ENCODE measurements at regions not wholly inside any gene's neighbourhood (a gene's known extent, or its start where the extent isn't known, plus 50 kb on each side); places are given as distances from the start of the nearest gene placed in this dataset.
"Not testable (repeated sequence)": the region's sequence is repeated elsewhere in the genome, so short reads cannot be mapped to it uniquely, and the experiment has no call there.

DNA sequence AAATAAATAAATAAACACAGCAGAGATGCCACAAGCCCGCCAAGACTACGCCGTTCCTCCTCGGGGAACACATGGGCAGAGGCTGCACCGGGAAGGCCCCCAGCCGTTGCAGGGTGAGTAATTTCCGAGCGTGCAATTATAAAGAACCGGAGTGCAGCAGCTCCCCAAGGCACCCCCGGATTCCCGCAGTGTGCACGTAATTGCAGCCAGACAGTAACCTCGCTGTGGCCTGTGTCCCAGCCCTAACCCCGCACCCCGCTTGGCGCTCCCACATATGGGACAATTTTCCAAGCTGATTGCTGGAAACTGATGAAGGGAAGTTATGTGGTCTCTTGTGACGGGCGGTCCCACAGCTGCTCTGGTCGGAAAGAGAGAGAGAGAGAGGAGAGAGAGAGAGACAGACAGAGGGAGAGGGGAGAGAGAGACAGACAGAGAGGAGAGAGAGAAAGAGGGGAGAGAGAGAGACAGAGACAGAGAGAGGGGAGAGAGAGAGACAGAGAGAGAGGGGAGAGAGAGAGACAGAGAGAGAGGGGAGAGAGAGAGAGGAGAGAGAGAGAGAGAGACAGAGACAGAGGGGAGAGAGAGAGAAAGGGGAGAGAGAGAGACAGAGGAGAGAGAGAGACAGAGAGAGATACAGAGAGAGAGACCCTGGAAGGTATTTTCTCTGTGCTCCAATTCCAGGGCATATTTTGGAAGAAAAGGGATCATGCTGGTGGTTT is 275.4 kb downstream of the SHOX start:
- DNase-seq (ENCODE audit: low read depth in 4 of 4, low spot score in 1 of 4) = no peak

DNA sequence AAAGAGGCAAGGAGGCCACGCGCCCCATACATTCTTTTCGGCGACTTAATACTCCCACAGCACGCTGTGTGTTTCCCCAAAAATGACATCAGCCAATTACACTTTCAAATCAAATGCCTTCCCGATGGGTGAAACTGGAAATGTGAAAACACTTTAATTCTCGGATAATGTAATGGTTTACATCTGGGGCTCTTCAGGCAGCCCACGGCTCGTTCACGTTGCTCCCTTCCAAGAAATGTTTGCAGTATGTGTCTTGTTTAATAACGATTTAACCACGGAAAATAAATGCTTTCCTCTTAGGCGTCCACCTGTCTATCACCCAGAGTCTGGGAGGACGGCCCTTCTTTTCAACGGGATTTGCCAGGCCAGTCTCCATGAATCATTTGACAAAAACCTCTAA is 272.5 kb downstream of the SHOX start:
- DNase-seq (ENCODE audit: low read depth in 4 of 4, low spot score in 1 of 4) = no peak

DNA sequence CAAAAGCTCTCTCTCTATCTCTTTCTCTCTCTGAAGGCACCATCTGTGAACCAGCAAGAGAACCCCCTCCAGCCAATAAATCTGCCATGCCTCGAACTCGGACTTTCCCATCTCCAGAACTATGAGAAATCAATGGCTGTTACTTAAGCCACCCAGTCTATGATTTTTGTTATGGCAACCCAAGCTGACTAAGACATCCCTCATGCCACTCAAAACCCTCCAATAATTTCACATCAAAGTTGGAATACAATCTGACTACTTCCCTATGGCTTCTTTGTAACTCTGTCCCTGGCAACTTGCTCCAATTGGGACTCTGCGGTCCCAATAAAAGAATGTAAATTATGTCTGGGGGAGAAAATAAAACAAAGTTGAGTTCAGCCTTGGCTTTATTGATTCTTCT is 265.7 kb downstream of the SHOX start:
- no peak for DNase-seq (ENCODE audit: low read depth in 4 of 4, low spot score in 1 of 4)

- no peak for DNase-seq (ENCODE audit: low read depth in 4 of 4, low spot score in 1 of 4)
Measured at GRCh38 chrX:889966-890651, 259.5 kb downstream of the SHOX start.

GRCh38 chrX:887724-888123 is 257.1 kb downstream of the SHOX start:
- not testable (repeated sequence) for DNase-seq (ENCODE audit: low read depth in 4 of 4, low spot score in 1 of 4)

GRCh38 chrX:883588-883987 is 253.0 kb downstream of the SHOX start:
- DNase-seq (ENCODE audit: low read depth in 4 of 4, low spot score in 1 of 4) = no peak

GRCh38 chrX:879756-880698 is 249.4 kb downstream of the SHOX start:
- not testable (repeated sequence) for DNase-seq (ENCODE audit: low read depth in 4 of 4, low spot score in 1 of 4)

- DNase-seq (ENCODE audit: low read depth in 4 of 4, low spot score in 1 of 4) = no peak
Measured at GRCh38 chrX:874061-874460, 243.5 kb downstream of the SHOX start.

DNA sequence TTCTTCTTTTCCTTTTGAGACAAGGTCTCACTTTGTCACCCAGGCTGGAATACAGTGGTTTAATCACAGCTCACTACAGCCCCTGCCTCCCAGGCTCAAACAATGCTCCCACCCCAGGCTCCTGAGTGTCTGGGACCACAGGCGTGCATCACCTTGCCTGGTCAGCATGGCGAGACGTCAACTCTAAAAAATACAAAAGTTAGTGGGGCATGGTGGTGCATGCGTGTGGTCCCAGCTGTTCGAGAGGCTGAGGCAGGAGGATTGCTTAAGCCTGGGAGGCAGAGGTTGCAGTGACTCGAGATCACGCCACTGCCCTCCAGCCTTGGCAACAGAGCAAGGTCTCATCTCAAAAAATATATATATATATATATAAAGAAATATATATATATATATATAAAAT is 242.4 kb downstream of the SHOX start:
- no peak for DNase-seq (ENCODE audit: low read depth in 4 of 4, low spot score in 1 of 4)

DNA sequence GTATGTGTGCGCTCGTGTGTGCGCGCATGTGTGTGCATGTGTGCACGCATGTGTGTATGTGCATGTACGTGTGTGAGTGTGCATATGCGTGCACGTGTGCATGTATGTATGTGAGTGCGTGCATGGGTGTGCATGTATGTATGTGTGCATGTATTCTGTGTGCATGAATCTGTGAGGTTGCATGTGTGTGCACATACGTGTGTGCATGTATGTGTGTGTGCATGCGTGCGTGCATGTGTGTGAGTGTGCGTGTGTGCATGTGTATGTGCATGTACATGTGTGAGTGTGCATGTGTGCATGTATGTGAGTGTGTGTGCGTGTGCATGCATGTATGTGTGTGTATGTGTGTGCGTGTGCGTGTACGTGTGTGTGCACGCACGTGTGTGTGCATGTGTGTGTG is 241.5 kb downstream of the SHOX start:
- DNase-seq (ENCODE audit: low read depth in 4 of 4, low spot score in 1 of 4) = no peak

DNA sequence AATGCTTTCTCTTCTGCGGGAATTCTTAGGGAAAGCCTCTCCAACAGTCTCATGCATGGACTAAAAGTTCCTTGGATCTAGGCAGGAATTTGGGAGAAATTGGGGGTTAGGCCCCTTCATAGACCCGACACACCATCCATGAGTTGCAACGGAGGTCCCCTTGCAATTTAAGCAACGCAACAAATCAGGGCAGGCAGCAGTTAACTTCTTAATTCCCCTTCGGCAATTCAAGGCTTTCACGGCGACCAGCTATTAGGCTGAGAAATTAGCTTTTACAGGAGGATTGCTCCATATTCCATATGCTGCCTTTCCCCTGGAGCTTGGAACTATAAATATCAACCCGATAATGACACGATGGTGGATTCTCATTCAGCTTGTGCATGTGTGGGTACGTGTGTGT is 241.0 kb downstream of the SHOX start:
- no peak for DNase-seq (ENCODE audit: low read depth in 4 of 4, low spot score in 1 of 4)

DNA sequence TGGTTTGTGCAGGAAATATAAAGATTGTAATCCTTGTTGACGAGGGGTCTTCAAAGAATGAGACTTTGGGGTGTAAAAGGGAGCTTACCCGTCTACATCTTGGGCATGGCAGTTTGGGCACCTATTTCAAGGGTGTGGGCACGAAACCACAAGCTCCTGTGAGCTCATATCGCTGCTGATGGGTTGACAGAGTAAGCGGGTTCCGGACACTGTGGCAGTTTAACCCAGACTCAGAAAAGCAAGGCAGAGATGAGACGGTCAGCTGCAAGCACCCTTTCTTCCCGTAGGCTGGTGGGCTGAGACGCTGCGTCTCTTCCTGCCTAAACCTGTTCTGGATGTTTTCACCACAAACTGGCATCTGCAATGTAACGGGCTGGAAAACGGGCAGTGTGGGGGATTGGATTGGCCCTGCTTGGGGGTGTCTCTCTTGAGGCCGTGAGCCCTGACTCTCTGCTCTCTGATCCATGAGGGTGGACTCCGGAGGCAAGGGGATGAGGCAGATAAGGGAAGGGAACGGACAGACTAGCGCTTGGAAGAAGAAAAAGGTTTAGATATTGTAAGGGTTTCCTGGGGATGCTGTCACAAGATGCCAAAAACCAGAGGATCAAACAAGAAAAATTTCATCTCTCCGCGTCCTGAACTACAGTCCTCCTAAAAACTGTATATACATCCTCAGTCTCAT is 237.5 kb downstream of the SHOX start:
- no peak for DNase-seq (ENCODE audit: low read depth in 4 of 4, low spot score in 1 of 4)

DNA sequence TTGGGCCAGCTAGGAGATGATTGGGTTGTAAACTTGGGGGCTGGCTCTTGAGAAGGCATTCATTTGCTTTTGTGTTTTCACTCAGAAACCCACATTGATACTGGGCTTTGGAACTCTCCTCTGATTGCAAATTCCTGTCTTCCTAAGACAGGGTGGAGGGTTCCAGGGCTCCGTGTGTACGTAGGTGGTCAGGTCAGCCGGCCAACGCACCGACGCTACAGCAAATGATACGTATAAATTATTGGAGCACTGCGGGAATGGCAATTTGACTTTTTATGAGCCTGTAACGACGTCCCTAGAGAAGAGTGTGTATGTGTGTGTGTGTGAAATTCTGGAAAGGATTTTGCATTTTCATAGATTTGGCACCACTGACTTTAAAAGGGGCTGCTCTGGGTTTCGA is 236.9 kb downstream of the SHOX start:
- no peak for DNase-seq (ENCODE audit: low read depth in 4 of 4, low spot score in 1 of 4)

DNA sequence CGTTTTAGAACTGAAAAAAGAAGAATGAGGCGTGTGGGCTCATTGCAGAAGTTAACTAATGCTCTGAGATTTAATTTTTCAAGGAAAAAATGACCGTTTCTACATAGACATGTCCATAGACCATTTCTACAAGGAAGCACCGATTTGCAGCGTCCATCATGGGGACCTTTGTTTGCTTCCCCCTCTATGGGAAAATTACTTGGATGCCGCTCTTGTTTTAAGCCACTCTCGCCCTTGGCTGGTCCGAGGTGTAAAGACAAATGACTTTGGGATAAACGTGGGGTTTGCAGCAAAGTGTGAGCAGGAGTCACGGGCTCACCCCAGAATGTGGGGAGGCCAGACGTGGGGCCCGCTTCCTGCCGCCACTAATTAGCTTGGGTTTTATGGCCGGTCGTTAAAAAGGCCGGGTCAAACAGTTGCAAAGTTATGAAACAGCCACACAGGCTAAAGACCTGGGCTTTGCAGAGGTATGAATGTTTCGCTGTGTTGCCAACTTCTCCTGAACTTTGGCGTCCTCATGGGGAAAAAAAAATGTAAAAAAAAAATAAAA is 235.9 kb downstream of the SHOX start:
- no peak for DNase-seq (ENCODE audit: low read depth in 4 of 4, low spot score in 1 of 4)

DNA sequence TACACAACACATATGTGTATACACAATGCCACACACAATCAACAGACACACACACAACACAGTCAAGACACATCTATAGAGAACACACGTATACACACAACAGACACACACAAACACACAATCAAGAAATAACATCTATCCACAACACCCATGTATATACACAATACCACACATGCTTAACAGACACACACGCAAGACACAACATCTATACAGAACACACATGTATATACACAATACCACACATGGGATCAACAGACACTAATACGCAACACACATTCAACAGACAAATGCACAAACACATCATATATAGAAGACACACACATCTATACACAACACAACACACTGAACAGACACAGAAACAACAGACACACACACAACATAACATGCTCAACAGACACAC is 234.8 kb downstream of the SHOX start:
- DNase-seq (ENCODE audit: low read depth in 4 of 4, low spot score in 1 of 4) = no peak

DNA sequence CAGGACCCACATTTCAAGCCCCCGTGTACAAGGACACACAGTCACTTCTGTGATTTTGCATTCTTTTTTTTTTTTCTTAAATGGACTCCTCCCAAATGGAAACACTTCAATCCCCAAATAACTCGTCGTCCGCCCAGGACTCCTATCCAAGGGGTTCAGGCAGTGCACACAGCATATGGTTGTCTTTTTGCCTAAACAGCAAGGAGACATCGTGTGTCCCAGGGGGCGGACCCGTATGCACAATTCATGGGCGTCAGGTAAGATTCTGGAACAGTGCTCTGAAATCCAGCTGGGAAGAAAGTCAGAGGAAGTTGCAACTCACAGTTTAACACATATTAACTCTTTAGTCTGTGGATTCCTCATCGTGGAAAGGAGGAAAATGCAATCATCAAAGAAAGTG is 231.3 kb downstream of the SHOX start:
- no peak for DNase-seq (ENCODE audit: low read depth in 4 of 4, low spot score in 1 of 4)

- DNase-seq (ENCODE audit: low read depth in 4 of 4, low spot score in 1 of 4) = no peak
Measured at GRCh38 chrX:861340-861890, 230.8 kb downstream of the SHOX start.

- no peak for DNase-seq (ENCODE audit: low read depth in 4 of 4, low spot score in 1 of 4)
Measured at GRCh38 chrX:859329-859728, 228.7 kb downstream of the SHOX start.

GRCh38 chrX:858542-859078 is 228.0 kb downstream of the SHOX start:
- no peak for DNase-seq (ENCODE audit: low read depth in 4 of 4, low spot score in 1 of 4)

GRCh38 chrX:857376-857775 is 226.8 kb downstream of the SHOX start:
- DNase-seq (ENCODE audit: low read depth in 4 of 4, low spot score in 1 of 4) = no peak
